ENCODE measurements at regions not wholly inside any gene's neighbourhood (a gene's known extent, or its start where the extent isn't known, plus 50 kb on each side); places are given as distances from the start of the nearest gene placed in this dataset.

- FAIRE-seq, result no peak
Observed at GRCh38 chr7:156169474-156170370, 357.5 kb upstream of the SHH start.

DNA sequence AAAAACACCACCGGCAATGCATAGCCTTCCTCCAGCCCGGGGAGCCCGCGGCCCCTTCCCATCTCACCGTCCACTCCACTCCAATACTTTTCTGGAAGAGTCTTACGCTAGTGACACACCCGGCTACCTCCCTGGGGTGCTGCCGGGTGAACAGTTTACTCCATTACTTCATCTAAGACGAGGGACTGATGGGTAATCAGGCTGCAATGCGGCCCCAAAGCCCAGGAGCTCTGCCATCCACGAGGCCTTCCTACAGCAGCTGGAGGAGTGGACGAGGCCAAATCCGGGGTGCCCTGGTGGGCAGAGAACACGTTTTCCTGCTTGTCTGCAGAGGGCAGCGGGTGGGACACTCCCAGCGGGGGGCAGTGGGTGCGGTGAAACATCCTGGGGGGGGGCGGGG is 356.2 kb upstream of the SHH start:
- FAIRE-seq, result no peak

- FAIRE-seq, result no peak
Observed at GRCh38 chr7:156167987-156168386, 355.7 kb upstream of the SHH start.

DNA sequence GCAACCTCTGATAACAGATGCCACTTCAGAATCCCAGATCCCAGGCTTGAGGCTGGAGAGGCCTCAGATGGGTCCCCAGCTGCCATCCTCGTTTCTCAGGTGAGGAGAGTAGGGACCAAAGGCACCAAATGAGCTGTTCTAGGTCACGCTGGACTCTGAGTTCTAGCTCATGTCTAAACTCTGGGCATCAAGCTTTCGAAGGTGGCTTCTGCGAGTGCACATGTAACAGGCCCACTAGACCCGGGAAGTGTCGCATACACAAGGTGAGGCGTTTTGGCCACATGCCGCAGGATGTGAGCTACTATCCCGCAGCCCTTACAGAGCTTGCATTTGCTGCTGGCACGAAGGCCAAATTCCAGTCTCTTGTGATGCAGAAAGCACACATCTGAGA is 355.1 kb upstream of the SHH start:
- FAIRE-seq, result no peak

- no peak for FAIRE-seq
Observed at GRCh38 chr7:156166692-156167416, 354.6 kb upstream of the SHH start.

DNA sequence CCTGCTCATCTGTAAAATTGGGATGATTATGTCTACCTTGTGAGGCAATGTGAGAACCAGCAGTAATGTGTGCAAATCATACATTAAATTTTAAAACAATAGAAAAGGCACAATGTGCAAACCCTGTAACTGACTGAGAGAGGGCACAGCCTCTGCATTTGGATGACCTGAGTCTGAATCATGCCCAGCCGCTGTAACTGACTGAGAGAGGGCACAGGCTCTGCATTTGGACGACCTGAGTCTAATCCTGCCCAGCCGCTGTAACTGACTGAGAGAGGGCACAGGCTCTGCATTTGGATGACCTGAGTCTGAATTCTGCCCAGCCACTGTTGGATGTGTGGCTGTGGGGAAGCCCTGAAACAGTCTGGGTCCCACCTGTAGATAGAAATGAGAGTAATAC is 351.5 kb upstream of the SHH start:
- FAIRE-seq, result no peak

- FAIRE-seq, result no peak
Observed at GRCh38 chr7:156162451-156162850, 350.2 kb upstream of the SHH start.

- FAIRE-seq, result no peak
Observed at GRCh38 chr7:156160811-156161210, 348.5 kb upstream of the SHH start.

DNA sequence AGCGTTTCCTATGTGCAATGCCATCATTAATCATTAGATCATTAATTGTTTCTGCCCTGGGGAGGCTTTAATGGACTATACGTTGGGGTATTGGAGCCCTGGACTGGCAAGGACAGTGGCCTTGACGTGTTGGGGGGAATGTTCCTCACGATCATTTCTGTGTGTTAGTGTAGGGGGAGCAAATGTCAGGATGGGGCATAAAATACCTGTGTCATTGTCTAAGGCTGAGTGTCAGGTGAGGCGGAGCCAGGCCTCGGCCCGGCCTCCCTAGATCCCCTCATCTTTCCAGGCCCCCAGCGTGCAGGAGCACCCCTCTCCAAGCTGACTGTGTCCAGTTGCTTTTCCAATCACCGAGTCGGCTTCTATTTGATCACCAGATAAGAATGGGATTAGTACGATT is 346.4 kb upstream of the SHH start:
- FAIRE-seq, result no peak

- no peak for FAIRE-seq
Observed at GRCh38 chr7:156158213-156158612, 345.9 kb upstream of the SHH start.

DNA sequence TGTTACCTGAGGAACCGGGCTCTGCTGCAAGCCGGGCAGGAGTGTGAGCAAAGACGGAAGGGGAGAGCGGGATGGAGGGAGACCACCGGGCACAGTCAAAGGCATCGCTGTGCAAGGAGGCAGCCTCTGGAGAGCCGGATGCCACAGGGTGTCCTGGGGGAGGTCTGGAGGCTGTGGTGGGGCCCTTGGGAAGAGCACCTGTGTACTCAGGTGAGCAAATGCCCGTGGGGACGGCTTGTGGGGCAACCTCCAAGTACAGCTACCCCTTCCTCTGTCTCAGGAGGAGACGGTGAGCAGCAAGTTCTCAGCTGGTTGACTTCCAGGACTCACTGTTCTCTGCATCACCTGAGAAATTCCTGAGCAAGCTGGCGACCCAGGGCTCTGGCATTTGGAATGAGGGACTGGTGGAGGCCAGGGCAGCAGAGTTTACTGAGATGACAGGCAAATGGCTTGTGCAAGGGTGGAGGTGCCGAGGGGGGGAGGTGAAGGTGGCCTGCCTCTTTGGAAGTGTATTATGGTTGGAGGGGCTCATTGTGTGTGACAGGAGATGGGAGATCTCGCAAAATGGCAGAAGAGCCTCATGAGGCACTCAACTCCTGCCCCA is 345.2 kb upstream of the SHH start:
- no peak for FAIRE-seq

GRCh38 chr7:156156734-156157408 is 344.6 kb upstream of the SHH start:
- no peak for FAIRE-seq

- FAIRE-seq, result no peak
Observed at GRCh38 chr7:156155988-156156733, 343.9 kb upstream of the SHH start.

- FAIRE-seq, result no peak
Observed at GRCh38 chr7:156153590-156153989, 341.3 kb upstream of the SHH start.

- no peak for FAIRE-seq
Observed at GRCh38 chr7:156152390-156152789, 340.1 kb upstream of the SHH start.

DNA sequence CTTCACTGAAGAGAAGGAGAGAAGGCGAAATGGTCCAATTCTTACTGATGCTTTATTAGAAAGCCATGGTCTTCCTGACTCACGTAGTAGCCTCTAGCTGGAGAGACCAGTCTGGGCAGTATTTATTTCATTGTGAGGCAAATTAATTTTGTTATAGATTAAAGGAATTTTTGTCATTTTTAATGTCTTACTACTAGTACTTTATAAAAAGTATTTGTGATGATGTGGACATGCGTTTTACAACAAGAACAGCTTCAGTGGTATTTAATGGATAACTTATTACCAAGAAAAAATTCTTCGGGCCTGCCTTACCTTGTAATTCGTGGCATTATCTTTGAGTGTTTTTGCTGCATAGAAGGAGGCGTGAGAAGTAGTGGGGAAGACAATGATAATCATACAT is 339.4 kb upstream of the SHH start:
- FAIRE-seq, result no peak

GRCh38 chr7:156151078-156151477 is 338.8 kb upstream of the SHH start:
- no peak for FAIRE-seq

- no peak for FAIRE-seq
Observed at GRCh38 chr7:156148995-156149394, 336.7 kb upstream of the SHH start.

DNA sequence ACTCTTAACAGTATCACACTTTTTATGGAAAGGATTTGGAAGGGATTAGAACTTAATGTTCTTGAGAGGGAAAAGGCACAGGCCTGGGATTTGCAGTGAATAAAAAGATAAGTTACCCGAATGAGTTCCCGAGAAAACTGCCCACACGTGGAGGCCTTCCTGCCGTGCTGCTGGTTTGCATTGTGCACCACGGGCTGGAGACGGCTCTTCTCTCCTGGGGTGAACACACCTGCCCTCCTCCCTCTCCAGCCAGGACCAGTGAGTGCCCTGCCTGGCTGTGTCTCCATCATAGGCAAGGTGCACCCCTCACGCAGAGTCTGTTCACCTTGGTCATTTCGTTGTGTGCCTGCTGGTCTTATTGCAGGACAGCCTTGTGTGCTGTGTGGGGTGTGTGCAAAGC is 336.3 kb upstream of the SHH start:
- FAIRE-seq, result no peak

- no peak for FAIRE-seq
Observed at GRCh38 chr7:156147756-156148504, 335.7 kb upstream of the SHH start.

DNA sequence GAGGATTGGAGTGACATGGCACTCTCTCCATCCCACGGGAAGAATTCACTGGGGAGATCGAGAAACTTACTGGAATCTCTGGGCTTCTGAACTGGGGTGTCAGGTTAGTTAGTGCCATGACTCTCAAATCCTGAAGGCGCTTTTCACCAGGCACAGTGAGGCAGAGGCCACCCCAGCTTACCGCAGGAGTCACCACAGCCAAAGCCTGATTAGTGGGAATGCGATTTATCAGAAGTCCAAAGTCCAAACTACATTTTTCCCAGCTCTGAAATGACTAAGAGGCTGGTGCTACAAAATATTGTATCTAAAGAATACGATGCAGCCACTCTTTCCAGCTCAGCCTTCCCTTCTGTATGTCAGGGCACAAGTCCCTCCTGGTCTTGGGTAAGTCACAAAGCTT is 334.8 kb upstream of the SHH start:
- FAIRE-seq, result no peak

- no peak for FAIRE-seq
Observed at GRCh38 chr7:156145996-156146395, 333.7 kb upstream of the SHH start.
